ENCODE measurements at regions not wholly inside any gene's neighbourhood (a gene's known extent, or its start where the extent isn't known, plus 50 kb on each side); places are given as distances from the start of the nearest gene placed in this dataset.

- no peak for DNase-seq (ENCODE audit: low read depth)
These were observed 530.3 kb upstream of the MEX3C start for GRCh38 chr18:51727780-51728179.

GRCh38 chr18:51731070-51731469 lies 533.6 kb upstream of the MEX3C start:
- DNase-seq (ENCODE audit: low read depth), result no peak

- DNase-seq (ENCODE audit: low read depth), result no peak
These were observed 537.1 kb upstream of the MEX3C start for GRCh38 chr18:51734576-51734975.

GRCh38 chr18:51739044-51739666 lies 541.7 kb upstream of the MEX3C start:
- no peak for DNase-seq (ENCODE audit: low read depth)

GRCh38 chr18:51751901-51752300 lies 554.4 kb upstream of the MEX3C start:
- no peak for DNase-seq (ENCODE audit: low read depth)

GRCh38 chr18:51753365-51754057 lies 556.0 kb upstream of the MEX3C start:
- DNase-seq (ENCODE audit: low read depth), result no peak

- no peak for DNase-seq (ENCODE audit: low read depth)
These were observed 557.1 kb upstream of the MEX3C start for GRCh38 chr18:51754566-51754965.

GRCh38 chr18:51757255-51757924 lies 559.9 kb upstream of the MEX3C start:
- DNase-seq (ENCODE audit: low read depth), result no peak

GRCh38 chr18:51762373-51762772 lies 564.9 kb upstream of the MEX3C start:
- DNase-seq (ENCODE audit: low read depth), result no peak

GRCh38 chr18:51765606-51766360 lies 568.3 kb upstream of the MEX3C start:
- no peak for DNase-seq (ENCODE audit: low read depth)

GRCh38 chr18:51767293-51767692 lies 569.8 kb upstream of the MEX3C start:
- DNase-seq (ENCODE audit: low read depth), result no peak

GRCh38 chr18:51778115-51778514 lies 561.9 kb upstream of the DCC start:
- no peak for DNase-seq (ENCODE audit: low read depth)

GRCh38 chr18:51789871-51790270 lies 550.1 kb upstream of the DCC start:
- no peak for DNase-seq (ENCODE audit: low read depth)

- no peak for DNase-seq (ENCODE audit: low read depth)
These were observed 538.5 kb upstream of the DCC start for GRCh38 chr18:51801514-51801913.

GRCh38 chr18:51802569-51803428 lies 537.2 kb upstream of the DCC start:
- no peak for DNase-seq (ENCODE audit: low read depth)

- no peak for DNase-seq (ENCODE audit: low read depth)
These were observed 532.7 kb upstream of the DCC start for GRCh38 chr18:51807336-51807735.

GRCh38 chr18:51811883-51812282 lies 528.1 kb upstream of the DCC start:
- no peak for DNase-seq (ENCODE audit: low read depth)

GRCh38 chr18:51813740-51814139 lies 526.3 kb upstream of the DCC start:
- DNase-seq (ENCODE audit: low read depth), result no peak

- no peak for DNase-seq (ENCODE audit: low read depth)
These were observed 518.4 kb upstream of the DCC start for GRCh38 chr18:51821610-51822009.

GRCh38 chr18:51824746-51825145 lies 515.3 kb upstream of the DCC start:
- no peak for DNase-seq (ENCODE audit: low read depth)

- no peak for DNase-seq (ENCODE audit: low read depth)
These were observed 506.1 kb upstream of the DCC start for GRCh38 chr18:51833850-51834249.

- DNase-seq (ENCODE audit: low read depth), result no peak
These were observed 491.3 kb upstream of the DCC start for GRCh38 chr18:51848702-51849101.

Measured in iris pigment epithelial cell (primary cell).